Prostate gland (tissue), 2 donors: ENCODE measurements at regions not wholly inside any gene's neighbourhood (a gene's known extent, or its start where the extent isn't known, plus 50 kb on each side); places are given as distances from the start of the nearest gene placed in this dataset.

Experiments used
- CTCF ChIP-seq, 4 experiments: fragments of 200-600 bp in 2 of 4; fragments of 450-650 bp in 2 of 4; sonication (generic) in 2 of 4; IDR thresholded peaks; 1 replicate in 3 of 4; 2 replicates in 1 of 4; pipeline ENCODE4 v1.5.1; 2016 to 2019; ENCODE audit warnings: antibody characterized with exemption in 4 of 4, mild to moderate bottlenecking in 2 of 4, moderate library complexity in 2 of 4
- POLR2A ChIP-seq: fragments of 450-650 bp; IDR thresholded peaks from one replicate; pipeline ENCODE4 v1.6.1; 2016; ENCODE audit warnings: antibody characterized with exemption, mild to moderate bottlenecking

GRCh38 chr22:44588348-44588747 is 90.3 kb upstream of the RTL6 start:
- TF ChIP-seq CTCF (IDR thresholded peaks at IDR 0.05) (no peak), POLR2A (no peak)
